Osteoblast (primary cell): ENCODE measurements at regions not wholly inside any gene's neighbourhood (a gene's known extent, or its start where the extent isn't known, plus 50 kb on each side); places are given as distances from the start of the nearest gene placed in this dataset.

ENCODE experiments used
- DNase-seq: peaks from one replicate; pipeline ENCODE4 v3.0.0; 2011; ENCODE audit warnings: low spot score, mixed read lengths; ENCODE audit not compliant: insufficient read length; ENCODE audit errors: missing footprints
- H2AFZ ChIP-seq: 2 replicates; pipeline ENCODE4 v1.6.0; 2011; ENCODE audit warnings: mild to moderate bottlenecking, low read length
- H3K27ac ChIP-seq: 2 replicates; pipeline ENCODE4 v1.5.1; 2011; ENCODE audit warnings: mild to moderate bottlenecking, low read depth, low read length, moderate library complexity
- H3K27me3 ChIP-seq: 2 replicates; pipeline ENCODE4 v1.6.0; 2012; ENCODE audit warnings: mild to moderate bottlenecking, control low read depth, inconsistent platforms, low read length, moderate library complexity; ENCODE audit not compliant: insufficient read depth
- H3K36me3 ChIP-seq: 2 replicates; pipeline ENCODE4 v1.5.1; 2011; ENCODE audit warnings: mild to moderate bottlenecking, low read length, control low read depth, moderate library complexity; ENCODE audit not compliant: insufficient read depth
- H3K4me1 ChIP-seq: 2 replicates; pipeline ENCODE4 v1.5.1; 2011; ENCODE audit warnings: mild to moderate bottlenecking, low read length, control low read depth, moderate library complexity; ENCODE audit not compliant: insufficient read depth
- H3K4me2 ChIP-seq: 2 replicates; pipeline ENCODE4 v1.6.0; 2011; ENCODE audit warnings: mild to moderate bottlenecking, low read length; ENCODE audit not compliant: insufficient read depth
- H3K4me3 ChIP-seq: fragments of 200-600 bp; sonication (generic); 3 replicates; pipeline ENCODE4 v1.5.1; 2012; ENCODE audit warnings: mild to moderate bottlenecking, low read length, inconsistent platforms; ENCODE audit not compliant: insufficient read depth
- H3K79me2 ChIP-seq: 2 replicates; pipeline ENCODE4 v1.6.0; 2012; ENCODE audit warnings: mild to moderate bottlenecking, low read length, control low read depth, inconsistent platforms; ENCODE audit not compliant: insufficient read depth
- H3K9me3 ChIP-seq: 2 replicates; pipeline ENCODE4 v1.5.1; 2011; ENCODE audit warnings: low read depth, low read length, control low read depth
- H4K20me1 ChIP-seq: 2 replicates; pipeline ENCODE4 v1.6.0; 2012; ENCODE audit warnings: mild to moderate bottlenecking, low read length, control low read depth; ENCODE audit not compliant: insufficient read depth
- TF ChIP-seq, protein P1 (sequence below): IDR thresholded peaks from 2 replicates; pipeline ENCODE4 v1.5.1; 2011; ENCODE audit warnings: mild to moderate bottlenecking, low read depth, low read length, moderate library complexity; ENCODE audit errors: extremely low read depth

DNA sequence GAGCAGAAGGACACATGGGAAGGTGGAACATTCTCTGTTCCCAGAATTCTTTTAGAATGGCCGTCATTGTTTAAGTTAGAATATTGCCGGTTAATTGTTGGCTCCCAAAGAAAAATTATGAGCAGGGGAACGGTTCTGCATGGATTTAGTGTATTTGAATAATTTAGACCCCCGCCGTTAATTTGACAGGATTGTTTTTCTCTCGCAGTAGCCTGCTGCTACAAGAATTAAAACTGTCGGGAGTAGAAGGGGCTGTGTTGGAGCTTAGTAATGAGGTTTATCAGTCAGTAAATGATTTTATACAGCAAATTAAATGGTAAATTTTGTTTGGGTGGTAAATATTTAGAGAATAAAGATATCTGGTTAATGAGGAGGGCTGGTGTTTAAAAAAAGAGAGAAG, 431.2 kb upstream of the DYNLRB2 start:
- H4K20me1 ChIP-seq, result no peaks in the 10 kb centered on the region
- H3K27ac ChIP-seq, result no peak overlapping the region
- H3K9me3 ChIP-seq, result no peaks in the 10 kb centered on the region
- TF ChIP-seq, protein P1, sequence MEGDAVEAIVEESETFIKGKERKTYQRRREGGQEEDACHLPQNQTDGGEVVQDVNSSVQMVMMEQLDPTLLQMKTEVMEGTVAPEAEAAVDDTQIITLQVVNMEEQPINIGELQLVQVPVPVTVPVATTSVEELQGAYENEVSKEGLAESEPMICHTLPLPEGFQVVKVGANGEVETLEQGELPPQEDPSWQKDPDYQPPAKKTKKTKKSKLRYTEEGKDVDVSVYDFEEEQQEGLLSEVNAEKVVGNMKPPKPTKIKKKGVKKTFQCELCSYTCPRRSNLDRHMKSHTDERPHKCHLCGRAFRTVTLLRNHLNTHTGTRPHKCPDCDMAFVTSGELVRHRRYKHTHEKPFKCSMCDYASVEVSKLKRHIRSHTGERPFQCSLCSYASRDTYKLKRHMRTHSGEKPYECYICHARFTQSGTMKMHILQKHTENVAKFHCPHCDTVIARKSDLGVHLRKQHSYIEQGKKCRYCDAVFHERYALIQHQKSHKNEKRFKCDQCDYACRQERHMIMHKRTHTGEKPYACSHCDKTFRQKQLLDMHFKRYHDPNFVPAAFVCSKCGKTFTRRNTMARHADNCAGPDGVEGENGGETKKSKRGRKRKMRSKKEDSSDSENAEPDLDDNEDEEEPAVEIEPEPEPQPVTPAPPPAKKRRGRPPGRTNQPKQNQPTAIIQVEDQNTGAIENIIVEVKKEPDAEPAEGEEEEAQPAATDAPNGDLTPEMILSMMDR, result no peak
- no peak overlapping the region for H3K4me3 ChIP-seq
- no peak overlapping the region for H2AFZ ChIP-seq
- peaks cover 15% of the 10 kb centered on the region for H3K4me1 ChIP-seq
- H3K36me3 ChIP-seq, result no peaks in the 10 kb centered on the region
- H3K4me2 ChIP-seq, result no peak overlapping the region
- no peaks in the 10 kb centered on the region for H3K27me3 ChIP-seq
- DNase-seq, result no peak
- no peaks in the 10 kb centered on the region for H3K79me2 ChIP-seq

GRCh38 chr16:80107900-80108299, 432.9 kb upstream of the DYNLRB2 start:
- H3K4me1 ChIP-seq, result peaks cover 15% of the 10 kb centered on the region
- H3K36me3 ChIP-seq, result no peaks in the 10 kb centered on the region
- no peak for DNase-seq
- no peaks in the 10 kb centered on the region for H3K9me3 ChIP-seq
- TF ChIP-seq, protein P1, result no peak
- H3K79me2 ChIP-seq, result no peaks in the 10 kb centered on the region
- H2AFZ ChIP-seq, result no peak overlapping the region
- no peaks in the 10 kb centered on the region for H4K20me1 ChIP-seq
- H3K4me3 ChIP-seq, result no peak overlapping the region
- peak overlapping the region; percentile 1 for H3K4me2 ChIP-seq
- H3K27ac ChIP-seq, result no peak overlapping the region
- H3K27me3 ChIP-seq, result no peaks in the 10 kb centered on the region

GRCh38 chr16:80105751-80106150, 435.0 kb upstream of the DYNLRB2 start:
- Histone ChIP-seq H3K36me3 (no peaks in the 10 kb centered on the region), H3K9me3 (no peaks in the 10 kb centered on the region), H3K4me2 (no peak overlapping the region), H3K27ac (no peak overlapping the region), H3K79me2 (no peaks in the 10 kb centered on the region), H3K4me1 (peaks cover 15% of the 10 kb centered on the region), H2AFZ (no peak overlapping the region), H4K20me1 (no peaks in the 10 kb centered on the region), H3K4me3 (no peak overlapping the region), H3K27me3 (no peaks in the 10 kb centered on the region)
- TF ChIP-seq, protein P1, result no peak
- no peak for DNase-seq

GRCh38 chr16:80105160-80105559, 435.6 kb upstream of the DYNLRB2 start:
- Histone ChIP-seq H3K79me2 (no peaks in the 10 kb centered on the region), H3K27ac (peak overlapping the region; percentile 31), H3K4me3 (no peak overlapping the region), H2AFZ (peak overlapping the region; percentile 8), H3K36me3 (no peaks in the 10 kb centered on the region), H3K4me1 (peaks cover 15% of the 10 kb centered on the region), H3K4me2 (no peak overlapping the region), H4K20me1 (no peaks in the 10 kb centered on the region), H3K27me3 (no peaks in the 10 kb centered on the region), H3K9me3 (no peaks in the 10 kb centered on the region)
- DNase-seq, result no peak
- TF ChIP-seq, protein P1, result no peak
